Heart left ventricle (tissue), 13 donors: ENCODE measurements at regions not wholly inside any gene's neighbourhood (a gene's known extent, or its start where the extent isn't known, plus 50 kb on each side); places are given as distances from the start of the nearest gene placed in this dataset.

Source experiments
- POLR2A ChIP-seq, 2 donors: fragments of 450-650 bp; IDR thresholded peaks; one replicate each; pipeline ENCODE4 v1.6.1; 2017; ENCODE audit warnings: antibody characterized with exemption in 2 of 2, mild to moderate bottlenecking in 2 of 2, moderate library complexity in 2 of 2
- TF ChIP-seq, protein P1 (sequence below), 12 donors: fragments of 200-600 bp; sonication (generic) in 4 of 12; IDR thresholded peaks; one replicate each; pipeline versions ENCODE4 v1.5.0 to v1.8.0; 2018 to 2022; ENCODE audit warnings: antibody characterized with exemption in 12 of 12, mild to moderate bottlenecking in 5 of 12
- donor health status: ischemic (EF 13 %, LVEDD 7.1; RV severe dilation, severe dysfunction).
- donor health status: DM: no; HTN: yes; CAD: no.
- donor health status: DM: no; HTN: no; CAD: no.
- donor health status: ischemic (EF 25% LVEDD 6.9; RV normal size, moderate dysfunction).
- donor health status: ischemic (EF 25% LVEDD 5.7; RV mildly dilated, moderate dysfunction).
- donor health status: ischemic (EF 35%, LVEDD 5.7; RV mildly dilated, moderate dysfunction).
- donor health status: nonischemic (EF 11% LVEDD 7.7; RV severe dilation, severe dysfunction).
- donor health status: DM: yes; HTN: yes; CAD: no.
- donor health status: PGD.
- donor health status: ischemic (EF 29% LVEDD 5.4; RV normal size, mild dysfunction).
- donor health status: nonischemic (EF 23%, LVEDD 6.1; RV moderate dilation, normal function).

DNA sequence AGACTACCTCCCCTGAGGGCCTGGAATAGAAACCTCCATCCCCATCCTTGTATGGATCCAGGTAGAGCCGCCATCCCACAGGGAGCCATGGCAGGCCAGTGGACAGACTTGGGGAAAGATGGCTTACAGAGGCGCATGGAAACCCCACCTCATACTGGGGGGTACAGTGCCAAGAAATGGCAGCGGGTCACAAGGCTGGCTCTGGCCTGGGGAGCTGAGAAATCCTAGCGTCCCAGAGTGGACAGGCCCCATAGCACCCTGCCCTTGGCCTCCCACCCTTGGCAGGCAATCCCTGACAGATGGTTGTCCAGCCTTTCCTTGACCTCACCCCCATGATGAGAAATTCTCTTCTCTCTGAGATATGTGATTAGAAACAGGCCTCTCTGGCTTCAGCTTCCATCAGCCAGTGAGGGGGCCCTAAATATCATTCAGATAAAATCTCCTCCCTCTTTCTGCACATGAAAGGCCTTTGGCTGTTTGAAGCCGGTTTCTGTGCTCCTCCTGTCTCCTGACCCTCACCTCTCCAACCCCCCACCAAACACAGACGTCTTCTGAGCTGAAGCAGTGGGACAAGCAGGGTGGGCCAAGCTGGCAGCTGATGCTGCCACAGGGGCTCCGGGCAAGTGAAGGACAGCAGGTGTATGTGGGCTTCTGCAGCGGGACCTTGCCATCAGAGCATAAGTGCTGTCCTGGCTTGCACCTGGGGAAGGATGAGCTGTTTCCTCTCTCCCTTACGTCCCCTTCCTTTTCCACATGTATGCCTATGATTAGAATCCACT, 204.4 kb upstream of the MAMLD1 start:
- TF ChIP-seq, protein P1, sequence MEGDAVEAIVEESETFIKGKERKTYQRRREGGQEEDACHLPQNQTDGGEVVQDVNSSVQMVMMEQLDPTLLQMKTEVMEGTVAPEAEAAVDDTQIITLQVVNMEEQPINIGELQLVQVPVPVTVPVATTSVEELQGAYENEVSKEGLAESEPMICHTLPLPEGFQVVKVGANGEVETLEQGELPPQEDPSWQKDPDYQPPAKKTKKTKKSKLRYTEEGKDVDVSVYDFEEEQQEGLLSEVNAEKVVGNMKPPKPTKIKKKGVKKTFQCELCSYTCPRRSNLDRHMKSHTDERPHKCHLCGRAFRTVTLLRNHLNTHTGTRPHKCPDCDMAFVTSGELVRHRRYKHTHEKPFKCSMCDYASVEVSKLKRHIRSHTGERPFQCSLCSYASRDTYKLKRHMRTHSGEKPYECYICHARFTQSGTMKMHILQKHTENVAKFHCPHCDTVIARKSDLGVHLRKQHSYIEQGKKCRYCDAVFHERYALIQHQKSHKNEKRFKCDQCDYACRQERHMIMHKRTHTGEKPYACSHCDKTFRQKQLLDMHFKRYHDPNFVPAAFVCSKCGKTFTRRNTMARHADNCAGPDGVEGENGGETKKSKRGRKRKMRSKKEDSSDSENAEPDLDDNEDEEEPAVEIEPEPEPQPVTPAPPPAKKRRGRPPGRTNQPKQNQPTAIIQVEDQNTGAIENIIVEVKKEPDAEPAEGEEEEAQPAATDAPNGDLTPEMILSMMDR (IDR thresholded peaks at IDR 0.05) = no peak
- no peak for TF ChIP-seq POLR2A (IDR thresholded peaks at IDR 0.05)
